Hematopoietic multipotent progenitor cell (in vitro differentiated cells): ENCODE measurements at regions not wholly inside any gene's neighbourhood (a gene's known extent, or its start where the extent isn't known, plus 50 kb on each side); places are given as distances from the start of the nearest gene placed in this dataset.

Source experiments
- DNase-seq, 3 donors: peaks; one replicate each; pipeline ENCODE4 v3.0.0-alpha.2; 2011 to 2015; ENCODE audit warnings: low read depth in 2 of 3, low spot score in 2 of 3

- no peak for DNase-seq
Measured at GRCh38 chr12:66838366-66838765, 159.5 kb upstream of the GRIP1 start.

DNA sequence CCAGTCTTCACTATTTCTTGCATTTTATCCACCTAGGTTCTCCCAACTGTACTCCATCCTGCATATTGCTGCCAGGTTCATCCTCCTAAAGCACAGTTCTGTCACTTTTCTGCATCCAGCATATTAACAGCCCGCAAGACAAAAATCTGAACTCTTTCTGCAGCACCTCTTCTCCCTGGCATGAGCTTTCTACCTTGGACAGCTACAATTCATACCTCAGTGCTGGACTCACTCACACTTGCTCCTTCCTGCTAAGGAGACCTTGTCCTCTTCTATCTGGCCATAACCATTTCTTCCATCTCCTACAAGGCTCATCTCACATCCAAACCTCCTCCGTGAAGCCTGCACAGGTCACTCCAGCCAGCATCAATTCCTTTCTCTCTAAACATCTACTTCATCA lies 170.1 kb upstream of the GRIP1 start:
- no peak for DNase-seq

- peak in 2 of 3 donors; percentile 32 to 81 for DNase-seq
Measured at GRCh38 chr12:66851134-66851533, 172.3 kb upstream of the GRIP1 start.

GRCh38 chr12:66852091-66852490 lies 173.2 kb upstream of the GRIP1 start:
- DNase-seq: no peak

DNA sequence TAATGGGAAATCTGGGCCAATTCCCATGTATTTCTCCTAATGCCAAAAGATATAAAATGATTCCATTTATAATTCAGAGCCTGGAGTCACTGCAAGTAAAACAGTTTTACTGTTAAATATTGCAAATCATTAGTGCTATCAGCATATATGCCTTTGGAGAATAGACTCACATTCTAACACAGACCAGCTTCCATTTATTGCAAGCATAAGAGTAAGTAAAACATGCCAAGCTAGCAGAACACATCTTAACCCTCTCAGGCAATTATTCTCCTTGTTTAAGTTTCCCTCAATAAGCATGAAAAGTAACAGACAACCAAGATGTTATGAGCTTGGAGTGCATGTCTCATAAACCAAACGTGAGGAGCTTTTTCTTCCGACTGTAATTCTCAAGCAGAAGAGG lies 173.9 kb upstream of the GRIP1 start:
- no peak for DNase-seq

GRCh38 chr12:66859751-66860440 lies 181.0 kb upstream of the GRIP1 start:
- no peak for DNase-seq

- DNase-seq: peak; percentile 32 to 75 (median 53)
Measured at GRCh38 chr12:66860752-66861750, 182.2 kb upstream of the GRIP1 start.

DNA sequence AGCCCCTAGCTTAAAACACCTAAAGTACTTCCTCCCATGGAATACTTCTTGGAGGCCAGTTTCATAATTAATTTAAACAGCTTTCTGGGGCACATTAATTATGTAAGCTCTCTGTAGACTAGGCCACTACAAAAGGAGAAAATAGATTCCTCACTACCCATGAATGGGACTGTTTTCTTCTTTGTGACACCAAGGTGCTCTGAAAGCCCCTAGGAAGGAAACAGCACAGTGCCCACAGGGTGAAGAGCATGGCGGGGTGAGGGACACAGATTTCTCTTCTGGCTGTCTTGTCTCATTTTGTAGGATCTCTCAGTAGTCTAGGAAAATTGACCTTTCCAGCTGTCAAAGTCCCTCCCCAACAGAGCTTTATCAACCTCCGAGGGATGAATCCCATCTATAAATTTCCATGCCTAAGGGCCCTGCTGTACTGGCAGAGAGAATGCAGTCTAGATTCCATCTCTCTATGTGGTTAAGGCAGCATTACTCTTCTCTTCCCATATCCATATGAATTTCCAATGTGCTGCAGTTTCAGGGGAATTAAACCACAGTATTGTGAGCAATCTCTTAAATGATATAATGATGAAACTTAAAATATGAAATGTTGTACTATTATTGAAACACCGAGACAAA lies 183.6 kb upstream of the GRIP1 start:
- DNase-seq: no peak

DNA sequence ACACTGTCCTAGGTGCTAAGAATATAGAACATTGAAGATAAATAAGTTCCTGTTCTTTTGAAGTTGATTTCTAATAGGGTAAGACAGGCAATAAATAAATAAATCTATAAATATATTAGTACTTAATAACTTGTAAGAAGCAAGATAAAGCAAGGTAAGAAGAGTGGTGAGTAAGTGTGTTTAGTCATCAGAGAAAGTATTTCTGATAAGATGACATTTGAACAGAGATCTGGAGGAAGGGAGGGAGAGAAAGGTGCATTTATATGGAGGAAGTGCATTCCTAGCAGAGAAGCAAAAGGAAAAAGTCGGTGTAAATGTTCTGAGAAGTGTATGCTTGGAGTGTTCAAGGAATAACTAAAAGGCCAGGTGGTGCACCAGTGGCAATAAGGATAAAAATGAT lies 184.4 kb upstream of the GRIP1 start:
- no peak for DNase-seq

DNA sequence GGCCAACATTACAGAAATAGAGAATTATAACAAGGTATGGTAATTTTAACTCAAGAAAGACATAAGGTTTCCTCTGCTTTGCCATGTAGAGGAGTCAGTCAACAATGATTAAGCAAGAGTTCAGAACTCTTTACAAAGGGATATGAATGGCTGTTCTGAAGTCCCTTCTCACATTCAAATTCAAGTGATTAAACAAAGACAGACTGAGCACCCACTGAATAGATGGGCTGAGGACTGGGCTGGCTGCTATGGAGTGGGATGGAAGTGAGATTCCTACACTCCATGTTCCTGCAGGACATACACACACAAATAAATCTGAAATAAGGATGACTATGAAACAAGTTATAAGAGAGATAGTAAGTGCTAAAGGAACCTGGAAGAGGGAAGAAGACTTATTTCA lies 199.0 kb upstream of the GRIP1 start:
- DNase-seq: no peak

DNA sequence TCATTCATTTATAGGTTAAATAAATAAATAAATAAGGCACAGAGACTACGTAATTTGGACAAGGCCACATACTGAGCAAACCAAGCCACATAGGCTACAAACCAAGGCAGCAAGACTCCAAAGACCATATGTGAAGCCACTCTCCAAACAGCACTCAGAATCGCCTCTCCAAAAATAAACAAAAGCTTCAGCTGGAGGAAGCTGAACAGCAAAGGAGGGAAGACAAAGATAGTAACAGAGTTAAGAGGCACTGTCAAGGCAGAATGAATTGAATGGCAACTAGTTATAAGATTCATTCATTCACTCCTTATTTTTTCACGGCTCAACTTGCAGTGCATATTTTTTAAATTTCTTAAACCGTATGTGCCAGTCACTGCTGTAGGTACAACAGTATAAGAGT lies 200.5 kb upstream of the GRIP1 start:
- no peak for DNase-seq

GRCh38 chr12:66881386-66881785 lies 202.5 kb upstream of the GRIP1 start:
- no peak for DNase-seq

DNA sequence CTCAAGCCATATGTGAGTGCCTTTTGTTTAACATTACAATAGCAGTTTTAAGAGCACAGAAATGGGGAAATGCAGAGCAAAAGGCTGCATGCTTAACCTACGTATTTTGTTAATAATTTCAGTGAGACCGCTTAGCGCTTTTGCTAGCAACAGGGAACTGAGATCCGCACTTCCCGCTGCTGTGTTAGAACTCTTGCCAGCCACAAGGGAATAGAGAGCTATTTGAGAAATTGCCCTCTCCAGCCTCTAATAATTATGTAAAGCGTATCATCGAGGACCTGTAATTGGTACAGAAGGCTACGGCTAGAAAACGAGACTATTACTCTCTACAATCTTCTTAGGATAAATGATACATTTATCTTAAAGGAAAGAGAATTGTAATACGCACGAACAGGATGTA lies 205.2 kb upstream of the GRIP1 start:
- DNase-seq: no peak

GRCh38 chr12:66885115-66885875 lies 206.4 kb upstream of the GRIP1 start:
- no peak for DNase-seq

DNA sequence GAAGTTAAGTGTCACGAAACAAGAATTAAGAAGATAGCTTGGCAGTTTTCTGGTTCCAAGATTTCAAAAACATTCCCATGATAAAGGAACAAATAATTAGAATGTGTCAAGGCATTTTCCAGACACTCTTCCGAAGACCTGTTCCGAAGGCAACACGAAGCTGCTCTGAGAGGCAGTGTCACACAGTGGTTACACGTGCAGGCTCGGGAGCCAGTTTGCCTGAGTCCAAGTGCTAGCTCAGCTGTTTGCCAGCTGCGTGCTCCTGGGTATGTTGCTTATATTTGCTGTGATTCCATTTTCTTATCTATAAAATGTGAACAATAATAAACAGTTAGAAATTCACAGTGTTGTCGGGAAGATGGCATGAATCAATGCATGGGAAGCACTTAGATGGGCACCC lies 217.9 kb upstream of the GRIP1 start:
- no peak for DNase-seq

- DNase-seq: no peak
Measured at GRCh38 chr12:66898700-66899469, 220.0 kb upstream of the GRIP1 start.

- DNase-seq: no peak
Measured at GRCh38 chr12:66899588-66899987, 220.7 kb upstream of the GRIP1 start.

GRCh38 chr12:66900616-66901015 lies 221.7 kb upstream of the GRIP1 start:
- DNase-seq: no peak

DNA sequence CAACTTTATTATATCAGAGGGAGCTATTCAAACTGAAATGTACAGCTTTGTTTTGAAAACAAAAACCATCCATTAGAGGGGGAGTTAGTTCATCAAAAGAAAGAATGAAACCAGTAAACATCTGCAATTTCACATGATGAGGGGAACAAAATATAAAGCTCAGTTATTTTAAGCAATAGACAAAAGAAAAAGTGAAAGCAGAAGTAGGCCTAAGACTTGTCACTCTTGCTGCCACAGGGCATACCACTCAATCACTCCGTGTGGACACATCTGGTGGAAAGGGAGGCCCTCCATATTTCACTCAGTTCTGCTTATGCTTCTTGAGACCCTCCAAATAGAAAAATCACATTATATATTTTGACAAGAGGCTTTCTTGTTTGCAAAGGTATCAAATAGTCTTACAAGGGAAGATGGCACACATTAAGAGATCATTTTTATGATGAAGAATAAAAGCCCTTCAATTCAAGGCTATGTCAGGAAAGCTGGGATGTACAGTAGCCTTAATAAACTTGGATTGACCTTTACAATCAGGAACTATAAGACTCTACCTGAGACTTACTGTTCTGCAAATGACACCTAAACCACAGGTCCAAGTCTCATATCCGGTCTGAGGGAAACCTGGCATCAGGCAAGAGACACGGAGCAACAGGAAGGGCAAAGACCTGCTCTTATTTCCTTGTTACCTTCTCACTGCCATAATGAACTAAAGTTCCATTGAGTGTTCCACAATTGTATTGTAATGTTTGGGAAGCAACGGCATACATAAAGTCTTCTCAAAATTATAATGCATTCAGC lies 222.5 kb upstream of the GRIP1 start:
- DNase-seq: peak in 1 of 3 donors; percentile 58
